ENCODE measurements at regions not wholly inside any gene's neighbourhood (a gene's known extent, or its start where the extent isn't known, plus 50 kb on each side); places are given as distances from the start of the nearest gene placed in this dataset.
"Not testable (repeated sequence)": the region's sequence is repeated elsewhere in the genome, so short reads cannot be mapped to it uniquely, and the experiment has no call there.

GRCh38 chr4:141340458-141340857 lies 119.8 kb downstream of the ZNF330 start:
- no peak for DNase-seq (ENCODE audit: extremely low read depth in 1 of 2, low read depth in 1 of 2)

GRCh38 chr4:141346144-141346543 lies 125.4 kb downstream of the ZNF330 start:
- no peak for DNase-seq (ENCODE audit: extremely low read depth in 1 of 2, low read depth in 1 of 2)

- DNase-seq (ENCODE audit: extremely low read depth in 1 of 2, low read depth in 1 of 2) = no peak
These were observed 127.0 kb downstream of the ZNF330 start for GRCh38 chr4:141347684-141348083.

GRCh38 chr4:141348125-141348524 lies 127.4 kb downstream of the ZNF330 start:
- no peak for DNase-seq (ENCODE audit: extremely low read depth in 1 of 2, low read depth in 1 of 2)

GRCh38 chr4:141348573-141348972 lies 127.9 kb downstream of the ZNF330 start:
- DNase-seq (ENCODE audit: extremely low read depth in 1 of 2, low read depth in 1 of 2) = no peak

- no peak for DNase-seq (ENCODE audit: extremely low read depth in 1 of 2, low read depth in 1 of 2)
These were observed 128.5 kb downstream of the ZNF330 start for GRCh38 chr4:141349236-141349635.

- no peak for DNase-seq (ENCODE audit: extremely low read depth in 1 of 2, low read depth in 1 of 2)
These were observed 129.6 kb downstream of the ZNF330 start for GRCh38 chr4:141350122-141350905.

- DNase-seq (ENCODE audit: extremely low read depth in 1 of 2, low read depth in 1 of 2) = no peak
These were observed 131.6 kb downstream of the ZNF330 start for GRCh38 chr4:141352331-141352730.

- DNase-seq (ENCODE audit: extremely low read depth in 1 of 2, low read depth in 1 of 2) = no peak
These were observed 132.3 kb downstream of the ZNF330 start for GRCh38 chr4:141352909-141353525.

- no peak for DNase-seq (ENCODE audit: extremely low read depth in 1 of 2, low read depth in 1 of 2)
These were observed 135.7 kb downstream of the ZNF330 start for GRCh38 chr4:141356321-141356962.

- no peak for DNase-seq (ENCODE audit: extremely low read depth in 1 of 2, low read depth in 1 of 2)
These were observed 136.3 kb downstream of the ZNF330 start for GRCh38 chr4:141356963-141357335.

- not testable (repeated sequence) for DNase-seq (ENCODE audit: extremely low read depth in 1 of 2, low read depth in 1 of 2)
These were observed 147.5 kb downstream of the ZNF330 start for GRCh38 chr4:141368241-141368640.

GRCh38 chr4:141371206-141371605 lies 150.5 kb downstream of the ZNF330 start:
- DNase-seq (ENCODE audit: extremely low read depth in 1 of 2, low read depth in 1 of 2) = no peak

GRCh38 chr4:141375855-141376254 lies 155.2 kb downstream of the ZNF330 start:
- no peak for DNase-seq (ENCODE audit: extremely low read depth in 1 of 2, low read depth in 1 of 2)

GRCh38 chr4:141376769-141377168 lies 156.1 kb downstream of the ZNF330 start:
- no peak for DNase-seq (ENCODE audit: extremely low read depth in 1 of 2, low read depth in 1 of 2)

- DNase-seq (ENCODE audit: extremely low read depth in 1 of 2, low read depth in 1 of 2) = no peak
These were observed 166.6 kb downstream of the ZNF330 start for GRCh38 chr4:141387299-141387698.

- DNase-seq (ENCODE audit: extremely low read depth in 1 of 2, low read depth in 1 of 2) = no peak
These were observed 167.8 kb downstream of the ZNF330 start for GRCh38 chr4:141388481-141388880.

- no peak for DNase-seq (ENCODE audit: extremely low read depth in 1 of 2, low read depth in 1 of 2)
These were observed 169.0 kb downstream of the ZNF330 start for GRCh38 chr4:141389649-141390048.

GRCh38 chr4:141390571-141390970 lies 169.9 kb downstream of the ZNF330 start:
- no peak for DNase-seq (ENCODE audit: extremely low read depth in 1 of 2, low read depth in 1 of 2)

GRCh38 chr4:141391293-141391692 lies 170.6 kb downstream of the ZNF330 start:
- no peak for DNase-seq (ENCODE audit: extremely low read depth in 1 of 2, low read depth in 1 of 2)

- DNase-seq (ENCODE audit: extremely low read depth in 1 of 2, low read depth in 1 of 2) = no peak
These were observed 171.1 kb downstream of the ZNF330 start for GRCh38 chr4:141391771-141392170.

- no peak for DNase-seq (ENCODE audit: extremely low read depth in 1 of 2, low read depth in 1 of 2)
These were observed 174.6 kb downstream of the ZNF330 start for GRCh38 chr4:141395246-141395830.

Data from activated CD8-positive, alpha-beta memory T cell treated with anti-CD3 and anti-CD28 coated beads for 1 hour (primary cell).